DMS153 treated with DMSO at 0.1 percent for 48 hours (cell line): ENCODE measurements at regions not wholly inside any gene's neighbourhood (a gene's known extent, or its start where the extent isn't known, plus 50 kb on each side); places are given as distances from the start of the nearest gene placed in this dataset.
A peak's percentile ranks its signal among the peaks of the same experiment; 100 is the strongest.

Source experiments
- DNase-seq: peaks from one replicate; lab custom pipeline; 2025; ENCODE audit not compliant: unreplicated experiment; lab: John Stamatoyannopoulos, UW

DNA sequence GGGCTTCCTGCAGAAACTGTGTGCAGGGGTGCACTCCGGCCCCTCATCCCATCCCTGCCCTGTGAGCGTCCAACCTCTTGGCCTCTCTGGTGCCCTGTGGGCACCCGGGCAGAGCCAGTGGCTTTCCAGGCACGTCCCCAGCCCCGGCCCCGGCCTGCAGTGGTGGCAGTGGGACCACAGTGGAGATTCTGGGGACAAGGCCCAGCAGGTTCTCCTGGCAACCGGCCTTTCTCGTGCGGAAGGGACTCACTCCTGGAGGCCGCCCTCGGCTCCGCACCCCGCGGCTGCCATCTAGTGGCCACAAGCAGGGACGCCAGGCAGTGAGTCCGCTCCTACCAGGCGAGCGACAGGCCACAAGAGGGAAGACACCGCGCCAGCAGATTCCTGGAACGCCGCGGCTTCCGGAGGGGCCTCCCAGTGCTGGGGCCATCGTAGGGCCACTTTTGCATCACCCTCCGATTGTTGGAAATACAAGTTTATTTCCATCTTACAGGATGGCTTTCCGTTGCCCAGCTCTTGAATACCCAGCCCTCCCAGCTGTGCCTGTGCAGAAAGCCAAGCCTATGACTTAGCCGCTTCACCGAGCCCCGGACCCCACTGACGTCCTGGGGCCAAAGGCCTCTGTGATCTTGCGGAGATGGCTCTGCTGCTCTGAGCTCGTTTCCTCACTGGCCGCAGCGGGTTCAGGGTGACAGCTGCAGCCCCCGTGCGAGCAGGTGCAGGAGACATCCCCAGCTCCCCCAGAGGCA is 357.3 kb downstream of the CTTN start:
- DNase-seq = peak; percentile 12

- DNase-seq = no peak
These were observed 358.0 kb downstream of the CTTN start for GRCh38 chr11:70756341-70756740.

DNA sequence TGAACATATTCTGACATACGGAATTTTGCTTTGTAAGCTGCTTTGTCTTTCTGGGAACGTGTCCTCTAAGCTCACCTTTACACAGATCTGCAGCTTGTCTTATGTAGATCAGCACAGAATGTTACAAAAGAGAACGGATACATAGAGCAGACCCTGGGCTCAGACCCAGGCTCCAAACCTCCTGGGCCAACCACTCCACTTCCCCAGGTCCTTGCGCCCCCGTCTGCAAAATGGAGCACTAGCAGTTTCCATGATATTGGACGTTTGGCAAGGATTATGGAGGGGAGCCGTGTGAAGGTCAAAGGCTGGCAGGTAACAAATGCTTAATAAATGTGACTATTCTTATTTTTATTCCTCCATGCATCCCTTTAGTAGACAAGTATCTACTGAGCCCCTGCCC is 358.4 kb downstream of the CTTN start:
- no peak for DNase-seq

DNA sequence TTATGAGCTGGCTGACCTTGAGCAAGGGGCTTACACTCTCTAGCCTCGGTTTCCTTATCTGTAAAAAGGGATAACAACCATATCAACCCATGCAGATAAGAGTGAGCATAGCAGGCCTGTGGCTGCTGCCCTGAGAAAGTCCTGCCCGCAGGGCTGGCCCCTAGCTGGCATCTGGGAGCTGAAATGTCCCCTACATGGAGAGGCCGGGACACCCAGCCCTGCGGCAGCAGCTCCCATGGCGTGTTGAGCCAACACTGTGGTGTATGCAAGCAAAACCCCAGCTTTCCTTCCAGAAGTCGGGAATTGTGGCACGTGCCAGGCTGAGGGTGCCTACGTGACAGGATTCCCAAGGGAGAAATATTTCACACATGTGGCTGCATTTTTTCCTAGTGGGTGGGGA is 358.9 kb downstream of the CTTN start:
- no peak for DNase-seq

DNA sequence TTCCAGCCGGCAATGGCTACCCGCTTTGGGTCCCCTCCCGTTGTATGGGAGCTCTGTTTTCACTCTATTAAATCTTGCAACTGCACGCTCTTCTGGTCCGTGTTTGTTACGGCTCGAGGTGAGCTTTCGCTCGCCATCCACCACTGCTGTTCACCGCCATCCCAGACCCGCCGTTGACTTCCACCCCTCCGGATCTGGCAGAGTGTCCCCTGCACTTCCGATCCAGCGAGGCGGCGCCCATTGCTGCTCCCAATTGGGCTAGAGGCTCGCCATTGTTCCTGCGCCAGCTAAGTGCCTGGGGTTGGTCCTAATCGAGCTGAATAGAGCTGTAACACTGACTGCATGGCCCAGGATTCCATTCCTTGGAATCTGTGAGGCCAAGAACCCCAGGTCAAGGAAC is 359.9 kb downstream of the CTTN start:
- no peak for DNase-seq

GRCh38 chr11:70759846-70760245 is 361.5 kb downstream of the CTTN start:
- no peak for DNase-seq

- DNase-seq = no peak
These were observed 362.2 kb downstream of the CTTN start for GRCh38 chr11:70760416-70761020.

- no peak for DNase-seq
These were observed 363.0 kb downstream of the CTTN start for GRCh38 chr11:70761094-70761907.

DNA sequence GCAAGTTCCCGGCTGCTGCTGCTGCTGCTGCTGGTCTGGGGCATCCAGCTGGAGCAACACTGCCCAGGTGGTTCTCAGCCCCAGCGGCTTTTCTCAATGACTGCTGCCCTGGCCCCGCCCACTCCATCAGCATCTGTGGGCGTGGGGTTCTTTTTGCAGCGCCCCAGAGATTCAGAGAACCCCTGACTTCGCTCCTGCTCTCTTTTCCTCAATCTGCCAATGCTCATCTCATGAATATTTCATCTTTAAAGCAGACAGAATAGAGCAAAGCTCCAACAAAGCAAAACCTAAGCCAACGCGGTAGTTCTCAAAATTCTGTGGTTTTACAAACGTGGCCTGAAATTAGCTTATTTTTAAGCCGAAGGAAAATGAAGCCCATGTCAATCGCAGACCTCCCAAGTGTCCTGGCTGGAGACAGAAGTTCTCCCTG is 363.6 kb downstream of the CTTN start:
- no peak for DNase-seq

GRCh38 chr11:70762810-70763209 is 364.5 kb downstream of the CTTN start:
- no peak for DNase-seq

GRCh38 chr11:70763606-70764005 is 365.3 kb downstream of the CTTN start:
- DNase-seq = no peak

GRCh38 chr11:70764356-70764905 is 366.1 kb downstream of the CTTN start:
- DNase-seq = no peak

- DNase-seq = no peak
These were observed 368.6 kb downstream of the CTTN start for GRCh38 chr11:70766901-70767300.

- DNase-seq = no peak
These were observed 370.2 kb downstream of the CTTN start for GRCh38 chr11:70768346-70769095.

GRCh38 chr11:70769106-70769505 is 370.8 kb downstream of the CTTN start:
- DNase-seq = no peak

DNA sequence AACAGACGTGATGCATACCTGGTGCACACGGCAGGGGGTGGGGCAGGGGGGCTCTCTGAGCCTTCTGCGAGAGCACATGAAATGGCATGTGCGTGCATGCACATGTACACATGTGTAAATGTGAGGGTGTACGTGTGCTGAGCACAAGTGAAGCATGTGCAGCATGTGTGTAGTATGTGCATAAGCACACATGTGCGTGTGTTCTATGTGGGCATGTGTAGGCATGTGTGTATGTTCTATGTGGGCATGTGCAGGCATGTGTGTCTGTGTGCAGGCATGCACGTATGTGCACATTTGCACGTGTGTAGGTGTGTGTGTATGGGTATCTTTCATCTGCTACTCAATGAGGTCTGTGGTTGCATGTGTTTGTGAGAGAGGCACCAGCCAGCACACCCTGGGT is 371.2 kb downstream of the CTTN start:
- DNase-seq = no peak

DNA sequence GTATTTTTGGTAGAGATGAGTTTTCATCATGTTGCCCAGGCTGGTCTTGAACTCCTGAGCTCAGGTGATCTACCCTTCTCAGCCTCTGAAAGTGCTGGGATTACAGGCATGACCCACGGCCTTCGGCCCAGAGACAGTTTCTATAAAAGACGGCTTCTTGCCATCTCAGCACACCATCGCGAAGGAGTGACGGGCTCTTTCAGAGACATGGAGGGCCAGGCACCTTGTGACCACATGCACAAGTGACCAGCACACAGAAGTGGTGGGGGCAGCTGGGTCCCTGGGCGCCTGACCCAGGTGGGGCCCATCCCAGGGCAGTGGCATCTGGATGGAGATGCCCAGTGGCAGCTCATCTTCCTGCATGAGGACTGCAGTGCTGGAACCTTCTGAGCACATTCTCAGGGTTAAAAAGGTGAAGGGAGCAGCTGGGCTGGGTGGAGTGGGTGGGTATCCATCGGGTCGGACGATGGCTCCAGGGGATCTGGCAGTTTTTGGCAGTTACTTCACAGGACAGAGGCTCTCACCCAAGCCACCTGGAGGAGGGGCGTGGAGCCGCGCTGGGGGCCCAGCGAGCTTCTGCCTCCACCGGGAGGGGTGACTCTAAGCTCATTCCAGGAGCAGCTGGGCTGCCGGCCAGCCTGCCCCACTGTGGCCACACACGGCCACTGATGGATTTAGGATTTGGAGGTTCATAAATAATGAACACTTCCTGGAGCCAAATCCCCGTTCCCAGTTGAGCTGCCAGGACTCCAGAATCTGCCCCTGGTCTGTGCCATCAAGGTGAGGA is 373.0 kb downstream of the CTTN start:
- DNase-seq = no peak

DNA sequence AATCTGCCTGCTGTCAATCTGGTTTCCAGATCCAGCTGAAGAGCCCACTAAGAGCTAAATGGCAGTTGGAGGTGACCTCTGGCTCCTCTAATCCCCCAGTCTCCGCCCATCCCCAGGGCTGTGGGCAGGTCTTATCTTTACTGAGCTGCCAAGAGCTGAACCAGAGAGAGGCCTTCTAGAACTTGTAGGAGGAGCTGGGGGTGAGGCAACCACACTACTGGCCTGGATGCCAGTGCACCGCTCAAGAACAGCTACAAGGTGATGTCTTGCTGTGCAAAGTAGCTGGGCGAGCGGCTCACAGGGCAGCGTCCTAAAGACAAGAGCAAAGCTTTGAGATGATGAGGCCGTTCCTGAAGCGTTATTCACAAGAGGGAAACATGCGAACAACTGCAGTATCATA is 374.6 kb downstream of the CTTN start:
- no peak for DNase-seq

GRCh38 chr11:70775386-70776075 is 377.2 kb downstream of the CTTN start:
- no peak for DNase-seq
